GM12865 (cell line): ENCODE measurements at regions not wholly inside any gene's neighbourhood (a gene's known extent, or its start where the extent isn't known, plus 50 kb on each side); places are given as distances from the start of the nearest gene placed in this dataset.
"Not testable (repeated sequence)": the region's sequence is repeated elsewhere in the genome, so short reads cannot be mapped to it uniquely, and the experiment has no call there.

Experiments
- DNase-seq: peaks from one replicate; pipeline ENCODE4 v3.0.0; 2010; ENCODE audit warnings: low read depth
- H3K4me3 ChIP-seq: 2 replicates; pipeline ENCODE4 v1.5.1; 2011; ENCODE audit warnings: mild to moderate bottlenecking, low read depth, low read length, control low read depth
- CTCF ChIP-seq: IDR thresholded peaks from 2 replicates; pipeline ENCODE4 v1.5.1; 2011; ENCODE audit warnings: low read length, control low read depth, low read depth, inconsistent platforms; ENCODE audit not compliant: insufficient read depth; ENCODE audit errors: missing control alignments

GRCh38 chr1:208985231-208985630 is 598.3 kb upstream of the CAMK1G start:
- no peak for TF ChIP-seq CTCF
- DNase-seq, result no peak

GRCh38 chr1:208988811-208989222 is 594.7 kb upstream of the CAMK1G start:
- no peak for TF ChIP-seq CTCF
- peak overlapping the region; percentile 56 for H3K4me3 ChIP-seq
- DNase-seq, result peak; percentile 77

More at GRCh38 chr1:208985231-208985630, 598.3 kb upstream of the CAMK1G start:
- no peak overlapping the region for H3K4me3 ChIP-seq

GRCh38 chr1:208990456-208990855 is 593.1 kb upstream of the CAMK1G start:
- DNase-seq, result no peak
- TF ChIP-seq CTCF, result no peak
- H3K4me3 ChIP-seq, result no peak overlapping the region

GRCh38 chr1:208997053-208997452 is 586.5 kb upstream of the CAMK1G start:
- not testable (repeated sequence) for H3K4me3 ChIP-seq, DNase-seq

GRCh38 chr1:208997726-208998312 is 585.7 kb upstream of the CAMK1G start:
- peak; percentile 7 for DNase-seq
- no peak overlapping the region for H3K4me3 ChIP-seq
- TF ChIP-seq CTCF, result no peak

- TF ChIP-seq CTCF, result no peak
- no peak for DNase-seq
- no peak overlapping the region for H3K4me3 ChIP-seq
Measured at GRCh38 chr1:209008586-209008985, 574.9 kb upstream of the CAMK1G start.

- no peak for TF ChIP-seq CTCF
- no peak for DNase-seq
- H3K4me3 ChIP-seq, result no peak overlapping the region
Measured at GRCh38 chr1:209010475-209011230, 572.9 kb upstream of the CAMK1G start.
